Stimulated activated naive CD8-positive, alpha-beta T cell treated with anti-CD3 and anti-CD28 coated beads, Interleukin-15, Interleukin-2, amounts not matched to agents 100 U/mL and 50 U/mL, for 24 hours (primary cell): ENCODE measurements at regions not wholly inside any gene's neighbourhood (a gene's known extent, or its start where the extent isn't known, plus 50 kb on each side); places are given as distances from the start of the nearest gene placed in this dataset.
"Not testable (repeated sequence)": the region's sequence is repeated elsewhere in the genome, so short reads cannot be mapped to it uniquely, and the experiment has no call there.

ENCODE experiments used
- ATAC-seq: fragments of 150-1000 bp; cut with Tn5 transposase; one replicate; pipeline ENCODE4 v1.10.0; 2021
- DNase-seq: peaks from one replicate; pipeline ENCODE4 v3.0.0; 2021

DNA sequence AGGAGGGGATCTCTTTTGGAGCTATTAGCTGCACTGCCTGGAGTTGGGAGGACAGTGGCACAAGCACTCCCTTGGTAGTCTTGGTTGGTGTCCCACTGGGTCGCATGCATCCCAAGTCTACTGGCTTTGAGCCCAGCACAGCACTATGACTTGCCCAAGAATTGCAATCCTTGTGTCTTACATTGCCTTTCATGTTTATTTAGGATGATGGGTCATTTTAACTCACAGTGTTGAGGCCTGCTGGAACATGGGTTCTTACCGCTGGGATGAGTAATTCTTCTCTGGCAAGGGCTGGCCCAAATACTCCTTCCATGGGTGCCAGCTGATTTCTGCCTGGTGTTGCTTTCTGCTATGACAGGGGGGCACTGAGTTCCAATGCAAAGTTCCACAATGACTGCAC lies 185.5 kb downstream of the TEX13C start:
- ATAC-seq (no peak), DNase-seq (no peak)

DNA sequence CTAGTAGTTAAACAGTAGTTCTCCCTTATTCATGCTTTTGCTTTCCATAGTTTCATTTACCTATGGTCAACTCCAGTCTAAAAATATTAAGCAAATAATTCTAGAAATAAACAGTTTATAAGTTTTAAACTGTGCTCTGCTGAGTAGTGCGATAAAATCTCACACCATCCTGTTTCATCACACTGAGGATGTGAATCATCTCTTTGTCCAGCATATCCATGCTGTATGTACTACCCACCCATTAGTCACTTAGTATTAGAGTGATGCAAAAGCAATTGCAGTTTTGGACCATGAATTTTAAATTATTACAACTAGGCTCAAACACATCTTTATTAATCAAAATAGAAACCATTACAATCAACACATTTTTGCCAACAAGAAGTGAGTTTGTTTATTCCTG lies 187.4 kb downstream of the TEX13C start:
- no peak for DNase-seq
- no peak for ATAC-seq

DNA sequence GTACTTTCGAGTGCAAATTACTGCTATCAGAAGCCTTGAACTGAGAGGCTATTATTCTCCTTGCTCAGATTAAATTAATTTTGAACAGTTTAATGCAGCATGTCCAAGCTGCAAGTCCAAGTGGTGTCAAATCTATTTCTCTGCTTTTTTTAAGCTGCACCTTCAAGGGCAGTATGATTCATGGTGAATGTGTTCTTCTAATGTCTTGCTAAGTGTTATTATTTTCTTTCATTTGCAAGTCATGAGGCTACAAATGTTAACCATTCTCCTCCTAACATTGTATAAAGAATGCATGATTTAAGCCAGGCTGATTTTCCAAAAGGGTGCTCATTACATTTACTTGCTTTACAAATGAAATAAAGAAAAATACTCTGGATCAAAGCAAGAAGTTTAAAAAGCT lies 200.4 kb downstream of the TEX13C start:
- DNase-seq: no peak
- ATAC-seq: no peak

DNA sequence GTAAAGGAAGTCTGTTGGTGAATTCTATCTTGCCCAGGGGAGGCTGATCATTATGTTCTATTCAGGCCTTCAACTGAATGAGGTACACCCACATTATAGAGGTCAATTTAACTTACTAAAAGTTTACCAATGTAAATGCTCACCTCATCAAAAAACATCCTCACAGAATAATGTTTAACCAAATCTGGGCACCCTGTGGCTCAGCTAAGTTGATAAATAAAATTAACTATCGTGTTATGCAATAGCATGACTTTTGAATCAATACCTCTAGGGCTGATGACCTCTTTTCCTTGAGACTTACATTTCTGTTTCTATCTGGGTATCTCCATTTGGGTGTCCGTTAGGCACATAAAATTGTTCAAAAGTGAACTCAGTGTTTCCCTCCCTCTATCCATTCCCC lies 203.1 kb downstream of the TEX13C start:
- no peak for DNase-seq
- no peak for ATAC-seq

DNA sequence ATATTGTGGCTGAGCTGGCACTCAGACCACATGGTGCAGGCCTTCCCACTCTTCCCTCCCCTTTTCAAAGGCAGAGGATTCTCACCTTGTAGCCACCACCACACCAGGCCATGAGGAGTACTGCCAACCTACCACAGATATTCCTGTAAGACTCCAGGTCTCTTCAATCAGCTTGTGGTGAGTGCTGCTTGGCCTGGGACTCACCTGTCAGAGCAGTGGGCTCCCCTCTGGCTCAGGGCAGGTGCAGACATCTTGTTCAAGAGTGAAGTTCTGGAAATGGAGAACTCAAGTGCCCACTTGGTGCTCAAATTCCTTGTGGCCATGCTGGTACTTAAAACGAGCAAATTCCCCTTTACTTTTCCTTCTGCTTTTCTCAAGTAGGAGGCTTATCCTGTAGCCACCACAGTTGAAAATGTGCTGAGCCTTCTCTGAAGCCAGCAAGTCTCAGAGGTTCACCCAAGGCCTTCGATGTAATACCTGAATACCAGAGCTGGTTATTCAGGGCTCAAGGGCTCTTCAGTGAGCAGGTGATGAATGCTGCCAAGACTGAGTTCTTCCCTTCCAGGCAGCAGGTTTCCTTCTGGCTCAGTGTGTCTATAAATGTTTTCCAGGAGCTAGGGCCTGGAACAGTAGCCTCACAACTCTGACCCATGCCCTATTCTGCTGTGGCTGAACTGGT lies 212.9 kb downstream of the TEX13C start:
- ATAC-seq: no peak
- no peak for DNase-seq

DNA sequence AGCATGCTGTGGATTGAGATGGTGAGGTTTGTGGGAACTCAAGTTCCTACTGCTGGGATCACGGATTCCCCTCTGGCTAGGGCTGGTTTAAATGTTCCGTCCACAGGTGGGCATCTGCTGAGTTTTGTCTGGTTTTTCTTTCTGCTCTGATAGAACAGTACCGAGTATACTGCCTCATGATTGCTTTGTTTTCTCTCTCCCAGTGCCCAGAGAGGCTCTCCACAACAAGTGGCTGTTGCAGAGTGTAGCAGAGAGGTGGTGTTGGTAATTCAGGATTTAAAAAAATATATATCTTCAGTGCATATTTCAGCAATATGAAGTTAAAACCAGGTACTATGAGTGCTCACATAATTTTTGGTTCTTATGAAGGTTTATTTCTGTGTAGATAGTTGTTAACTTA lies 213.7 kb downstream of the TEX13C start:
- DNase-seq: no peak
- ATAC-seq: no peak

DNA sequence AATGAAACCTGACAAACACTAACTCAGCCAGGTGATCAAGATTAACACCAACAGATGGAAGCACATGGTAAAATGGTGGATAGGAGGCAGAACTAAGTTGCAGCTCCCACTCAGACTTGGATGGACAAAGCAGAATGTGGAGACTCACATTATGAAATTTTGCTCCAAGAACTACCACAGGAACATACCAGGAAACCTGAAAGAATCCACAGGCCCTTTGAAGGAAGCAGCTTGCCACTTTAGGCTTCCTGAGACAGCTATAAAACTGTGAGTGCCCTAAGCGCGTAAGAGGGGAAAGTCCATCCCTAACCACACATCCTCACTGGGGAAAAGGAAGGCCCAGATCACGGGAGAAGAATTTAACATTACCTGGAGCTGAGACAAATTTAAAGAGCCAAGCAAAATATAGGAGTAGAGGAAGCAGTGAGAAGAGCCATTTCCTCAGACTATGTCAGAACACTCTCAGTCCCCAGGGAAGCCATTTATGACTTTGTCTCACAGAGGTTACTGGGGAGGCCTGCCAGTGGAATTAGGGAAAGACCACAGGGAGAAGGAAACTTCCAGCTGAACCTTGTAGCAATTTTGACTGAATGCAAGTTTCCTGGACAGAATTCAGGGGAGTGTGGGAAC lies 224.5 kb downstream of the TEX13C start:
- ATAC-seq (no peak), DNase-seq (no peak)

DNA sequence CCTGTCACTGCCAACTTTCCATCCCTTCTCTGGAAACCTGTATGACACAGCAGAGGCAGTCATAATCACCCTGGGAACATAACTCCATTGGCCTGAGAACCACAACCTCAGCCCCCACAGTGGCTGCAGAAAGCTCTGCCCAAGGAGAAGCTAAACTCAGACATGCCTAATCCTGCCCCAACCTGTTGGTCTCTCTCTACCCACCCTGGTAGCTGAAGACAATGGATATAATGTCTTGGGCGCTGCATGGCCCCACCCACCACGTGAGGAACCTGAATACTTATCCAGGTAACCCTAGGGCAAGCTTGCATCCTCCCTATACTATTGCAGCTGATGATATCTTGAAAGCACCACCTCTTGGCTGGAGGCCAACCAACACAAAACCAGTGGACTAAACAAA lies 225.2 kb downstream of the TEX13C start:
- no peak for DNase-seq
- ATAC-seq: no peak

DNA sequence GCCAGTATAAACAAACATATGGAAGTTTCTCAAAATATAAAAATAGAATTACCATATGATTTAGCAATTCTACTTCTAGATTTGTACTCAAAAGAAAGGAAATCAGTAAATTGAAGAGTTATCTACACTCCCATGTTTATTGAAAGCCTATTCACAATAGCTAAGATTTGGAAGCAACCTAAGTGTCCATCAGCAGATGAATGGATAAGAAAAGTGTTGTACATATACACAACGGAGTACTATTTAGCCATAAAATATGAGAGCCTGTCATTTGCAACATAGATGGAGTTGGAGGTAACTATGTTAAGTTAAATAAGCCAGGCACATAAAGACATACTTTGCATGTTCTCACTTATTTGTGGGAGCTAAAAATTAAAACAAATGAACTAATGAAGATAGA lies 257.8 kb downstream of the TEX13C start:
- ATAC-seq (no peak), DNase-seq (no peak)

DNA sequence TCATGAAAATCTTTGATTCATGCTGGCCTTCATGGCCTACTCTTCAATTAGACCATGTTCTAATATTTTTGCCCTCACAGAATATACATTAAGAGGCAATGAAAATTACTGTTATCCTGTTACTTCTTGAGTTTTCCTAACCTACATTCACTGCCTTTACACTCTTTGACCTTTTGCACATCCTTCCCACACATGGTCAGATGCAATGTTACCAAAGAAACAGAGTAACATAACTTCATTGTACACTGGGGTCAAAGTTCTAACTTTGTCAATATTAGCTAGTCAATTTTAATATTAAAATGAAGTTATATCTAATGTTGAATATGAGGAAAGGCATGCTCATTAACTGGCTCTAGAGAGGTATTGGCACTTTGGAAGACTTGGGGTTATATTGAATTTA lies 284.8 kb downstream of the TEX13C start:
- ATAC-seq: no peak
- no peak for DNase-seq

DNA sequence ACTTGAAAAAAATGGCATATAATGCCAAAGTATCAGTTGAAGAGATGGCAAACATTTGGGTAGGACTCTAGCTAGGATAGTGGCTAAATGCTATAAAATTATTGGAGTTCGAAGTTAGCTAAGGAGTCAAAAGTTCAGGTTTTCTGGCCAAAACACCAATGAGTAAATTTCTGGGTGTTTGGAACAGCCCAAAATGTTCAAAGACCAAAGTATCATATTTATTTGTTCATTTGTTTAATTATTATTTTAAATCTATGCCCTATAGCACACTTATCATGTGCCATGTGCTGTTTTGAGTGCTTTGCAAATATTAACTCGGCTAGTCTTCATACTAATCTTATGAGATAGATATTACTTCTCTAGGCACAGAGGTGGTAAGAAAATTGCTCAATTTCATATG lies 285.5 kb downstream of the TEX13C start:
- DNase-seq (no peak), ATAC-seq (no peak)

DNA sequence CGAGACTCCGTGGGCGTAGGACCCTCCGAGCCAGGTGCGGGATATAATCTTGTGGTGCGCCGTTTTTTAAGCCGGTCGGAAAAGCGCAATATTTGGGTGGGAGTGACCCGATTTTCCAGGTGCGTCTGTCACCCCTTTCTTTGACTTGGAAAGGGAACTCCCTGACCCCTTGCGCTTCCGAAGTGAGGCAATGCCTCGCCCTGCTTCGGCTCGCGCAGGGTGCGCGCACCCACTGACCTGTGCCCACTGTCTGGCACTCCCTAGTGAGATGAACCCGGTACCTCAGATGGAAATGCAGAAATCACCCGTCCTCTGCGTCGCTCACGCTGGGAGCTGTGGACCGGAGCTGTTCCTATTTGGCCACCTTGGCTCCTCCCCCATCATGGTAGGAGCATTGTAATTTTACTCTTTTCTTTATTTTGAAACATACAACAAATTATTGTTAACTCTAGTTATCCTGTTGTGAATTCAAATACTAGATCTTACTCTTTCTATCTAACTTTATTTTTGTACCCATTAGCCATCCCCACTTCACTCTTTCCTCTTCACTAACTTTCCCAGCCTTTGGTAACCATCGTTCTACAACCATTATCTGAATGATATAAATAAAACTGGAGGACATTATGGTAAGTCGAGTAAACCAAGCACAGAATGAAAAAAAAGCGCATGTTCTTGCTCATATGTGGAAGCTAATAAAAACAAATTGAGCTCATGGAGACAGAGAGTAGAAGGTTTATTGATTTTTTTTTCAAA lies 295.1 kb downstream of the TEX13C start:
- DNase-seq, ATAC-seq: not testable (repeated sequence)

DNA sequence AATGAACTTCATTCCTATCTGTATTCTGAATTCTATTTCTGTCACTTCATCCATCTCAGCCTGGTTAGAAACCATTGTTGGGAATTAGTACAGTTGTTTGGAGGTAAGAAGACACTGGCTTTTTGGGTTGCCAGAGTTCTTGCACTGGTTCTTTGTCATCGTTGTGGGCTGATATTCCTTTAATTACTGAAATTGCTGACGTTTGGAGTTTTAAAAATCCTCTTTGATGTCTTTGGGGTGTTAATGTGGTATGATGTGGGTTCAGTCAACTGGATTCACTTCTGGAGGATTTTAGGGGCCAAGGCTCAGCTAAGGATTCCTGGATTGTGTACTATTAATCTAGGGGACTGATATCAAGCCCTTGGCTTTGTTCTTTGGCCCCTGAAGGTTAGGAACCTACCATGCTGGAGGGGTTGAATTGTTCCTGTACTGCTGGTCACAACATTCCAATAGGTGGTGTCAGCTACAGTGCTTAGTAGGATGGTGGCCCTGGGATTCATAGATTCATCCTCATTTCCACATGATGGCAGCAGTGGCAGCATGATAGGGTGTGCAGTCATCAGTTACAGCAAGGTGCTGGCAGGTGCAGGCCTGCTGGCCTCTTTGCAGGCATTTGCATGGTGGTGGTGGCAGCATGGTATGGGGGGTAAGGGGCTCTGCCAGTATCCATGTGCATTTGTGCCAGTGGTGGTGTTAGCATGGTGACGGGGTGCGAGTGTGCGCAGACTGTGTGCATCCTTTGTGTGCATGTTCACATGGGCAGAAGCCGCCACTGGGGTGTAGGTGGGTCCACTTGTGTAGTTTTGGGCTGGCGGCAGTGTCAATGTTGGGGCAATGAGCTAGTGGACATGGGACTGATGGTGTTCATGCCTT lies 301.3 kb downstream of the TEX13C start:
- ATAC-seq (no peak), DNase-seq (no peak)

DNA sequence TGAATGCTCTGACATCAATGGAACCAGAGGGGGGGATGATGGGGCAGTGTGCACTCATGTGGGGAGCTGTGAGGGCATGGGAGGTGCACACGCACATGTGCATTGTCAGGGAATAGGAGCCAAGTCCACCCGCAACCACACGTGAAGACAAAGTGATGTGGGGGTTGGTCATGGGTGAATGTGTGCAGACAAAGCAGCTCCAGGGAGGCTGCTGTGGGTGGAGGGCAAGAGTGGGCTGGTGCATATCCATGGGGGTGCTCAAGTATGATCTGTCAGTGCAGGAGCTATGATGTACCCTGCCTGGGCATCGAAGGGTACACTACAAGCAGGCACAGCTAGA lies 301.9 kb downstream of the TEX13C start:
- ATAC-seq: no peak

DNA sequence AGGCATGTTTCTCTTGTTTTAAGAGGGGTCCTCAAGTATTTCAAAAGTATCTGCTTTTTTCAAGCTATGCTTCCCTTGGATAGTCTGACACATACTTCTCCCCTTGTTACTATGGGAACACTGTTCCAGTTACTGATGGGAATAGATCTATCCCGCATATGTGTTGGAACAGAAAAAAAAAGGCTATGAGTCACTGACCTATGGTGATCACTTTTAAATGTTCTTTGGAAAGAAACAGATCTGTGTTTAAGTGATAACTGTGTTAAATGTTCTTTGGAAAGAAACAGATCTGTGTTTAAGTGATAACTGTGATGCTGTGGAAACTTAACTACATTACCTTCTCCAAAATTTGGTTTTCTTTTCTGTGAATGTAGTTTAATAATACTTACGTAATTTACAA lies 303.2 kb downstream of the TEX13C start:
- ATAC-seq (no peak), DNase-seq (no peak)

More for the DNA sequence above, 301.9 kb downstream of the TEX13C start:
- DNase-seq: no peak

DNA sequence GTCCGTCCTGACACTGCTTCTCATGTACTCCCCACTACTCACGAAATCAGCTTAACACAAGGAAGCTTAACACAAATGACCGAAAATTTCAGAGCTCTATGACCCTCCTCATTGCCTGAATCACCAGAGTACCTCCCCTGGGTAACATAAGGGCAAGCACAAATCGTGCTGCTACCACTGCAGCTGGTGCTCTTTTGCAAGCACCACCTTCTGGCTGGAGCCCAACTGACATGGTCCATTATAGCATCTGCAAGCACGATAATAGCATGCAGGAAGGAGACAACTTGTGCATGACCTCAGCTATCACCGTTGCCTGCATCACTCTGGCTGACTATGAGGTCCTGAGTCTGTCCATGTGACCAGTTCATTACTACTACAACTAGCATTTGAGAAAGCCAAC lies 308.0 kb downstream of the TEX13C start:
- no peak for ATAC-seq
- no peak for DNase-seq

DNA sequence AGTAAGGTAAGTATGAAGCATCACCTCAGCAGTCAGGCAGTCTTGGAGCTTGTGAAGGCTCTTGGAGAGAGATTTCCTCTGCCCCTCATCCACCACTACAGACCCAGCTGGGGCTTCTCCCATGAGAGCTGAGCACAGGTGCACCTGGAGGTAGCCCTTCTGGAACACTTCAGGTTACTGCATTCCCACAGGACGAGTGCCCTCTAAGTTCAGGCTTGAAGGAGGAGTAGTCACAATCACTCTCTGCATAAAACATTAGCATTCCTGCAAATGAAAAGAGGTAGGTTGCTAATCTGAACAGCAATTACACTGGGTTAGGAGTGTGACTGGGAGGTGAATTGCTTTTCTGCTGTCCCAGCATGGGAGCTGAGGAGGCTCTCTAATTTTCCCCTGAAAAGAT lies 308.8 kb downstream of the TEX13C start:
- DNase-seq: no peak
- ATAC-seq: no peak

DNA sequence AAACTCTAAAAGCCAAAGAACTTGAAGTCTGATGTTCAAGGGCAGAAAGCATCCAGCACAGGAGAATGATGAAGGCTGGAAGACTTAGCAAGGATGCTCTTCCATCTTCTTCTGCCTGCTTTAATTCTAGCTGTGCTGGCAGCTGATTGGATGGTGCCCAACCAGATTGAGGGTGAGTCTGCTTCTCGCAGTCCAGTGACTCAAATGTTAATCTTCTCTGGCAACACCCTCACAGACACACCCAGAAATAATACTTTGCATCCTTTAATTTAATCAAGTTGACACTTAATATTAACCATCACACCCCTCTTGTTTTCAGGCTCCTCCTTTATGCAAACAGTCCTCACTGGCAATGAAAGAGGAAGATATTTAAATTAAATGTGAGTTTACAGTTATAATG lies 321.7 kb downstream of the TEX13C start:
- DNase-seq: no peak
- no peak for ATAC-seq

DNA sequence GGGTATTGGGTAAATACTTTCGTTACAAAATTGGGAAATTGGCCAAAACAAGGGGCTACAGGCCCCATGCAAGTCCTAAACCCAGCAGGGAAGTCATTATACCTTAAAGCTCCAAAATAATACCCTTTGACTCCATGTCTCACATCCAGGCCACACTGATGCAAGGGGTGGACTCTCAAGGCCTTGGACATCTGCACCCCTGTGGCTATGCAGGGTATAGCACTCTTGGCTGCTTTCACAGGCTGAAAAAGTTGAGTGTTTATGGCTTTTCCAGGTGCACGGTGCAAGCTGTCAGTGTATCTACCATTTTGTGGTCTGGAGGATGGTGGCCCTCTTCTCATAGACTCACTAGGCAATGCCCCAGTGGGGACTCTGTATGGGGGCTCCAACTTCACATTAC lies 326.5 kb downstream of the TEX13C start:
- DNase-seq: peak; percentile 2
- no peak for ATAC-seq

DNA sequence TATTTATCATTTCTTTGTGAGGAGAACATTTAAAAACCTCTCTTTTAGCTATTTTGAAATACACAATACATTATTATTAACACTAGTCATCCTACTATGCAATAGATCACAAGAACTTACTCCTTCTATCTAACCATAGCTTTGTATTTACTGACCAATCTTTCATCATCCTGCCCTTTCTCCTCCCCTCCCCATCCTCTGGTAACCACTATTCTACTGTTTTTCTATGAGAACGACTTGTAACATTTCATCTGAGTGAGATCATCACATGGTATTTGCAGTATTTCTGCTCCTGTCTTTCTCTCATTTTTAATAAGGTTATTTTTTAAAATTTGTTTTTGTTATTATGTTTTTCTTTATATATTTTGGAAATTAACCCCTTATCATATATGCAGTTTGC lies 331.8 kb downstream of the TEX13C start:
- DNase-seq (no peak), ATAC-seq (no peak)

DNA sequence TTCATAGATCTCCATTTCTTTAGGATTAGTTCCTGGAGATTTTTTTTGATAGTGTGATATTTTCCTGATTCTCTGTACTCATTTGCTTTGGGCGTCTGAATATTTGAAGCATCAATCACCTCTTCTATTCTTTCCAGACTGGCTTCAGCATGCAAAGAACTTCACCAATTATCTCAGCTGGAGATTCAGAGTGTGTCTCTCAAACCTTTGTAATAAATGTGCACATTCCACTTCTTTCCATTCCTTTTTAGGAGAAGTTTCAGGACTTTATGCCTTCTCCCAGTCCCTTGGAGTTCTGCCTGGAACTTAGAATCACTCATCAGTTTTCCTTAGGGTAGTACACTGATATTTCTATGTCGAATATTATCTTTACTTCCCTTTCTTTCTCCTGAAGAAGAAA lies 334.8 kb downstream of the TEX13C start:
- DNase-seq (no peak), ATAC-seq (no peak)

DNA sequence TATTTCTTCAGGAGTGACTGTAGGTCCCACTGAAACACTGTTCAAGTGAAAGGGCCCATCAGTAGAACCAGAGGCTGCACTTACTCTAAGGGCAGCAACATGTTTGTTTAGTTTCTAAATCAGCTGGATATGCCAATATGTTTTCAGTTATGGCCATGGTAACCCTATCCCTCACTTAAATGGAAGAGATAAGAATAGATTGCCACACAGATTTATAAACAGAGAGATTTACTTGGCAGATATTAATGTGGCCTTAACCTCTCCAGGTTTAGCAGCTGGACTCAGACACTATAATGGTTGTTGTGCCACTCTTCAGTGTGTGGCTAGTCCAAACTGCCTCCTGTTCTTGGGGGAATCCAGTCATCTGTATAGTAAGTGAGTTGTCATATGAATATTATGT lies 354.1 kb downstream of the TEX13C start:
- no peak for ATAC-seq
- no peak for DNase-seq

DNA sequence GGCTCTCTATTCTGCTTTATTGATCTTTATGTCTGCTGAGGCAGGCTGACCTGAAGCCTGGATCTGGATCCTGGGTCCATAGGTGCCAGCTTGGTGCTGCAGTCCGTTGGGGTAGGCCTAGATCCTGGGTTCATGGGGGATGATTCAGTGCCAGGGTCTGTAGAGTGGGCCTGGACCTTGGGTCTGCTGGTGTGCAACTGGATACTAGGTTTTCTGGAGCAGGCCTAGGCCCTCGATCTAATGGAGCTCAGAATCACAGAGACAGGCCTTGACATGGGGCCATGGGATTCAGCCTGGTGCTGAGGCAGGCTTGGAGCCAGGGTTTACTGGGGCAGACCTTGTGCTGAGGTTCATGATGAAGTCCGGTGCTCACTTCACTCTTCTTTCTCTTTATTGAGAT lies 358.6 kb downstream of the TEX13C start:
- ATAC-seq (no peak), DNase-seq (no peak)
